Islet precursor cell (in vitro differentiated cells): ENCODE measurements at regions not wholly inside any gene's neighbourhood (a gene's known extent, or its start where the extent isn't known, plus 50 kb on each side); places are given as distances from the start of the nearest gene placed in this dataset.
"Not testable (repeated sequence)": the region's sequence is repeated elsewhere in the genome, so short reads cannot be mapped to it uniquely, and the experiment has no call there.

Source experiments
- DNase-seq: peaks from one replicate; pipeline ENCODE4 v3.0.0-alpha.2; 2018

- DNase-seq, result not testable (repeated sequence)
Measured at GRCh38 chr7:73170902-73171301, 85.1 kb upstream of the SPDYE9 start.

GRCh38 chr7:73170415-73170814 lies 84.6 kb upstream of the SPDYE9 start:
- DNase-seq, result not testable (repeated sequence)

- not testable (repeated sequence) for DNase-seq
Measured at GRCh38 chr7:73166152-73166551, 80.3 kb upstream of the SPDYE9 start.

GRCh38 chr7:73162680-73163079 lies 76.8 kb upstream of the SPDYE9 start:
- DNase-seq, result not testable (repeated sequence)

- not testable (repeated sequence) for DNase-seq
Measured at GRCh38 chr7:73161727-73162126, 75.9 kb upstream of the SPDYE9 start.

GRCh38 chr7:73157169-73157661 lies 71.4 kb upstream of the SPDYE9 start:
- not testable (repeated sequence) for DNase-seq

GRCh38 chr7:73156510-73157168 lies 70.8 kb upstream of the SPDYE9 start:
- not testable (repeated sequence) for DNase-seq

GRCh38 chr7:73154586-73155038 lies 68.8 kb upstream of the SPDYE9 start:
- DNase-seq, result peak; percentile 88

GRCh38 chr7:73153921-73154585 lies 68.2 kb upstream of the SPDYE9 start:
- DNase-seq, result not testable (repeated sequence)

GRCh38 chr7:73148570-73148969 lies 62.7 kb upstream of the SPDYE9 start:
- not testable (repeated sequence) for DNase-seq

GRCh38 chr7:73147681-73148080 lies 61.8 kb upstream of the SPDYE9 start:
- DNase-seq, result not testable (repeated sequence)

GRCh38 chr7:73143993-73144392 lies 58.2 kb upstream of the SPDYE9 start:
- not testable (repeated sequence) for DNase-seq

- DNase-seq, result not testable (repeated sequence)
Measured at GRCh38 chr7:73137922-73138321, 52.1 kb upstream of the SPDYE9 start.
